ENCODE measurements at regions not wholly inside any gene's neighbourhood (a gene's known extent, or its start where the extent isn't known, plus 50 kb on each side); places are given as distances from the start of the nearest gene placed in this dataset.

DNA sequence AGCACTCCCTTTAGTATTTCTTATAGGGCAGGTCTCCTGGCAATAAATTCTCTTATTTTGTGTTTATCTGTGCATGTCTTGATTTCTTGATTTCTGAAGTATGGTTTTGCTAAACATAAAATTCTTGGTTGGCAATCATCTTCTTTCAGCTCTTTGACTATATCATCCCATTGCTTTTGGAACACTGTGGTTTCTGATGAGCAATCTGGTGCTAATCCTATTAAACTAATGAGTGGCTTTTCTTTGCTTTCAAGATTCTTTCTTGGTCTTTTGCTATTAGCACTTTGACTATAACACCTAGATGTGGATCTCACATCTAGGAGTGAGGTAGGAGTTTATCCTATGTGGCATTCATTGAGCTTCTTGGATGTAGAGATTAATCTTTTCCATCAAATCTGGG, 120.7 kb upstream of the MED13L start:
- CTCF ChIA-PET = interaction anchor here (0.6 kb wide), 1 partner anchor 57 kb away, joined by 3 read pairs; no protein-coding TSS in a partner anchor
- ATAC-seq (ENCODE audit: low read depth) = no peak
- no peaks in the 10 kb centered on the region for H3K27me3 Mint-ChIP-seq

GRCh38 chr12:116399055-116399454, 121.6 kb upstream of the MED13L start:
- no peaks in the 10 kb centered on the region for H3K36me3 ChIP-seq (replicated peaks in 1 of 2; ENCODE audit: control extremely low read depth in 1 of 2, control insufficient read depth in 1 of 2, extremely low read depth in 1 of 2, insufficient read depth in 2 of 2, low read length in 1 of 2)
- intact Hi-C loops (cut with micrococcal nuclease) = no loop called here
- no peaks in the 10 kb centered on the region for H3K27me3 Mint-ChIP-seq
- H3K4me2 ChIP-seq (replicated peaks; ENCODE audit: low read depth, low read length, poor library complexity, severe bottlenecking) = no peak overlapping the region
- H2AFZ ChIP-seq (ENCODE audit: insufficient read depth, low read depth, low read length, poor library complexity, severe bottlenecking) = no peak overlapping the region
- TF ChIP-seq CTCF (IDR thresholded peaks at IDR 0.05) (no peak), EZH2 (IDR thresholded peaks at IDR 0.05; ENCODE audit: borderline replicate concordance, insufficient read depth, low read depth, low read length, poor library complexity, severe bottlenecking) (no peak)
- peaks cover 20% of the 10 kb centered on the region for H3K4me1 Mint-ChIP-seq
- H3K79me2 ChIP-seq (ENCODE audit: control insufficient read depth, insufficient read depth, low read length) = no peaks in the 10 kb centered on the region
- no CpG with 5 or more reads among the region's 1 CpG for WGBS (ENCODE audit: insufficient coverage)
- H3K9ac ChIP-seq (ENCODE audit: low read length) = no peak overlapping the region
- H3K4me1 ChIP-seq (ENCODE audit: control insufficient read depth in 2 of 2, insufficient read depth in 2 of 2, low read length in 2 of 2) = peaks cover 6 to 23% of the 10 kb centered on the region in 2 donors
- ChIA-PET POLR2A (no interaction called here), CTCF (no interaction called here)
- H3K27me3 ChIP-seq (replicated peaks in 1 of 4; ENCODE audit: control extremely low read depth in 1 of 4, control insufficient read depth in 3 of 4, insufficient read depth in 4 of 4, low read length in 3 of 4) = no peaks in the 10 kb centered on the region
- no peak for ATAC-seq (ENCODE audit: low read depth)
- H3K4me3 ChIP-seq (ENCODE audit: control extremely low read depth in 1 of 5, extremely low read depth in 1 of 5, insufficient read depth in 1 of 5, low read depth in 2 of 5, low read length in 4 of 5) = no peak overlapping the region
- peaks cover 24% of the 10 kb centered on the region for H3K9me3 Mint-ChIP-seq (ENCODE audit: insufficient read depth)
- no peaks in the 10 kb centered on the region for H4K20me1 ChIP-seq (ENCODE audit: control insufficient read depth, insufficient read depth, low read length, poor library complexity, severe bottlenecking)
- no peak for DNase-seq
- no peak overlapping the region for H3K27ac Mint-ChIP-seq
- no peak overlapping the region for H3K4me3 Mint-ChIP-seq
- H3K27ac ChIP-seq (ENCODE audit: low read length in 2 of 2) = no peak overlapping the region
- H3K9me3 ChIP-seq (ENCODE audit: control extremely low read depth in 1 of 3, control insufficient read depth in 2 of 3, insufficient read depth in 1 of 3, low read length in 2 of 3) = peaks cover 5 to 40% (median 37%) of the 10 kb centered on the region in 3 donors

More for the DNA sequence above, 120.7 kb upstream of the MED13L start:
- Histone ChIP-seq H3K79me2 (ENCODE audit: control insufficient read depth, insufficient read depth, low read length) (no peaks in the 10 kb centered on the region), H4K20me1 (ENCODE audit: control insufficient read depth, insufficient read depth, low read length, poor library complexity, severe bottlenecking) (no peaks in the 10 kb centered on the region), H3K9ac (ENCODE audit: low read length) (no peak overlapping the region), H3K4me1 (ENCODE audit: control insufficient read depth in 2 of 2, insufficient read depth in 2 of 2, low read length in 2 of 2) (peaks cover 6 to 23% of the 10 kb centered on the region in 2 donors), H2AFZ (ENCODE audit: insufficient read depth, low read depth, low read length, poor library complexity, severe bottlenecking) (no peak overlapping the region), H3K36me3 (replicated peaks in 1 of 2; ENCODE audit: control extremely low read depth in 1 of 2, control insufficient read depth in 1 of 2, extremely low read depth in 1 of 2, insufficient read depth in 2 of 2, low read length in 1 of 2) (no peaks in the 10 kb centered on the region), H3K4me2 (replicated peaks; ENCODE audit: low read depth, low read length, poor library complexity, severe bottlenecking) (no peak overlapping the region), H3K4me3 (ENCODE audit: control extremely low read depth in 1 of 5, extremely low read depth in 1 of 5, insufficient read depth in 1 of 5, low read depth in 2 of 5, low read length in 4 of 5) (no peak overlapping the region), H3K9me3 (ENCODE audit: control extremely low read depth in 1 of 3, control insufficient read depth in 2 of 3, insufficient read depth in 1 of 3, low read length in 2 of 3) (peaks cover 5 to 40% (median 37%) of the 10 kb centered on the region in 3 donors), H3K27ac (ENCODE audit: low read length in 2 of 2) (no peak overlapping the region), H3K27me3 (replicated peaks in 1 of 4; ENCODE audit: control extremely low read depth in 1 of 4, control insufficient read depth in 3 of 4, insufficient read depth in 4 of 4, low read length in 3 of 4) (no peaks in the 10 kb centered on the region)
- intact Hi-C loops (cut with micrococcal nuclease) = no loop called here
- POLR2A ChIA-PET = no interaction called here
- TF ChIP-seq EZH2 (IDR thresholded peaks at IDR 0.05; ENCODE audit: borderline replicate concordance, insufficient read depth, low read depth, low read length, poor library complexity, severe bottlenecking) = no peak
- no peak for TF ChIP-seq CTCF (IDR thresholded peaks at IDR 0.05)
- H3K4me1 Mint-ChIP-seq = peaks cover 22% of the 10 kb centered on the region
- H3K4me3 Mint-ChIP-seq = no peak overlapping the region
- H3K27ac Mint-ChIP-seq = no peak overlapping the region
- no peak for DNase-seq
- peaks cover 24% of the 10 kb centered on the region for H3K9me3 Mint-ChIP-seq (ENCODE audit: insufficient read depth)

Data from B cell (primary cell).